SK-N-SH treated with all-trans-retinoic acid at 6 μM for 48 hours (cell line): ENCODE measurements at regions not wholly inside any gene's neighbourhood (a gene's known extent, or its start where the extent isn't known, plus 50 kb on each side); places are given as distances from the start of the nearest gene placed in this dataset.

ENCODE experiments used
- ARNTL ChIP-seq: fragments of 450-650 bp; formaldehyde crosslinking; IDR thresholded peaks from 2 replicates; pipeline ENCODE4 v1.5.0; 2020; ENCODE audit warnings: low read depth, mild to moderate bottlenecking, moderate library complexity, borderline replicate concordance
- CREB5 ChIP-seq: fragments of 250-450 bp; sonication (Bioruptor Pico); IDR thresholded peaks from 2 replicates; pipeline ENCODE4 v1.5.1; 2020; ENCODE audit warnings: low read depth, mild to moderate bottlenecking, moderate library complexity
- OSR1 ChIP-seq: fragments of 250-450 bp; sonication (Bioruptor Pico); IDR thresholded peaks from 2 replicates; pipeline ENCODE4 v1.8.0; 2022; ENCODE audit warnings: moderate library complexity, mild to moderate bottlenecking, inconsistent platforms
- PATZ1 ChIP-seq: fragments of 250-450 bp; sonication (Bioruptor Pico); IDR thresholded peaks from 2 replicates; pipeline ENCODE4 v1.8.0; 2020; ENCODE audit warnings: mild to moderate bottlenecking, moderate library complexity, borderline replicate concordance
- SNAI2 ChIP-seq: fragments of 250-450 bp; sonication (Bioruptor Pico); IDR thresholded peaks from 2 replicates; pipeline ENCODE4 v1.5.0; 2020; ENCODE audit warnings: mild to moderate bottlenecking, moderate library complexity

- no peak for TF ChIP-seq SNAI2 (CRISPR knock-in tag)
- no peak for TF ChIP-seq ARNTL (CRISPR knock-in tag)
- TF ChIP-seq OSR1 (CRISPR knock-in tag): no peak
- no peak for TF ChIP-seq CREB5
- no peak for TF ChIP-seq PATZ1 (CRISPR knock-in tag)
Measured at GRCh38 chr5:6274846-6275543, 103.4 kb downstream of the MED10 start.
